Dermis microvascular lymphatic vessel endothelial cell (primary cell): ENCODE measurements at regions not wholly inside any gene's neighbourhood (a gene's known extent, or its start where the extent isn't known, plus 50 kb on each side); places are given as distances from the start of the nearest gene placed in this dataset.
A peak's percentile ranks its signal among the peaks of the same experiment; 100 is the strongest.
"Not testable (repeated sequence)": the region's sequence is repeated elsewhere in the genome, so short reads cannot be mapped to it uniquely, and the experiment has no call there.

Experiments used
- DNase-seq, 2 donors: peaks; one replicate each; pipeline versions ENCODE4 v3.0.0 to v3.0.0-alpha.2; 2010; ENCODE audit warnings: low read depth in 2 of 2

DNA sequence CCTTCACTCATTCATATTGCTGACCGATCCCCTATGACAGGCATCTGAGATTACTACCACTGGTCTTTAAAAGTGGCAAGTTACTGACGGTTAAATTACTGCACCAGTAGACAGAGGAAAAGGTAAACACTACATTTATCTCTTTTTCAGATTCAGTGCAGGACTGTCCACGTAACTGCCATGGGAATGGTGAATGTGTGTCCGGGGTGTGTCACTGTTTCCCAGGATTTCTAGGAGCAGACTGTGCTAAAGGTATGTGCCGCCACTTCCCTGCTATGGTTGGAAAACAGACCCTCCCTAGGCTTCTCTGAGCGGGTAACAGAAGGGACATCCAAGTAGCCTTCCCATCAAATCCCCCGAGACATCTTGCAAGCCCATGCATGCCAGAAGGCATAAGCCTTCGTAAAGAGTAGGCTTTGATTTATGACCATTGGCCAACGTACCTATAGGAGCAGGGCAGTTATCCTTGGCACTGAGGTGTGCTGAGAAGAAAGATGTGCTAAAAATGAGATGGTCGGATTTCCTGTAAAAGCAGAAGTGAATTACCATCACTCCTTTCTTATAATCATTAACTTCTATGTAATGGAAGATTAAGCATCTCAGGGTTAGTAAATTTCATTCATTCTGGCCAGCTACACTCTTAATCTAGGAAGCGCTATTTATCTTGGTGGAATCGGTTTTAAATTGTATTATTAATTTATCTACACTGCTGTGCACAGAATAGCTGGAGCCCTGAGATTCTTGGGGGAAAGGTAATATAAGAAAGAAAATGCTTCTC, 193.4 kb upstream of the WWC1 start:
- DNase-seq: no peak

DNA sequence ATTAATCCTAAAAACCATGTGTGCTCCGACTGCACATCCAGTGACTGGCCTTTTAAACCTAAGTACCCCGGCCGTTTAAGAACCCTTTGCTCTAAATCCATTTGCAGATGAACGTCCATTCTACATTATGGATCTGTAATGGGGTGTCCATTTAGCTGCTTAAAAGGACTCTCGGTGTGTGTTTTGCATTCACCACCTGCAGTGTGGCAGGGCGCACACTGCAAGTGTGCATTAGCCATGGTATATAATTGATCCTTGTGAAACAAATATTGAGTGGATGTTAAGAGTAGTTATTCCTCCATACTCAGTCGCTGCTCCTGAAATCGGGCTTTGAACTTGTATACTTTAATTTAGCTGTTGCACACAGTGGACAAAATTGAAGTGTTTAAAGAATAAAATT, 190.1 kb upstream of the WWC1 start:
- no peak for DNase-seq

DNA sequence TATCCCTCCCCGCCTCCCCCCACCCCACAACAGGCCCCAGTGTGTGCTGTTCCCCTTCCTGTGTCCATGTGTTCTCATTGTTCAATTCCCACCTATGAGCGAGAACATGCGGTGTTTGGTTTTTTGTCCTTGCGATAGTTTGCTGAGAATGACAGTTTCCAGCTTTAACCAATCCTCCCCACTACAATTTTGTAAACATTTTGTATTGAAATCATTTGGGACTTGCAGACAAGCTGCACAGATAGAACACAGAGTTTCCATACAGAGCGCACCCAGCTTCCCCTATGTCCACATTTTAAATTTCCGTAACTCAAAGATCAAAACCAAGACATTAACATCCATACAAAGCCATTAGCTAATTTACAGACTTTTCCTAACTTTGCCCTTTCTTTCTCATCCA, 188.4 kb upstream of the WWC1 start:
- DNase-seq: not testable (repeated sequence)

DNA sequence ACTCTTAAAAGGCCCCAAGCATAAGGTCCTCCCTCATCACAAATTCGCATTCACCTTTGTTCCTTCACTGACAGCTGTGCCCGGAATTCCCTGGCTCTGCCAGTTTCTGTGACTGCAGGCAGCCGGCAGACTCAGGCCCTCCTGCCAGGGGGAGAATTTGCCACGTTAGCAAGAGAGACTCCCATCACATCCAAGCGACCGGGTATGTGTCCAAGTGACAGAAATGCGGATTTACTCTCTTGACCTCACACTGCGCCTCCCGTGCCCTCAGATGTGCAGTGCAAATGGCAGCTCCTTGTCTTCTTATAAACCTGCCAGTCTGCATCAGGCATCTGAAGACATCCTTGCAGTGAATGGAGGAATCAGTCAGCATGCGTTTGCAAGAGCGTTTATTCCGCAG, 187.1 kb upstream of the WWC1 start:
- DNase-seq: no peak

GRCh38 chr5:168104811-168105481, 186.5 kb upstream of the WWC1 start:
- no peak for DNase-seq

GRCh38 chr5:168106008-168106761, 185.3 kb upstream of the WWC1 start:
- DNase-seq: no peak

- DNase-seq: no peak
These were observed 182.0 kb upstream of the WWC1 start for GRCh38 chr5:168109441-168109840.

- DNase-seq: no peak
These were observed 181.1 kb upstream of the WWC1 start for GRCh38 chr5:168110384-168110783.

- no peak for DNase-seq
These were observed 180.3 kb upstream of the WWC1 start for GRCh38 chr5:168110870-168111832.

- DNase-seq: peak in 1 of 2 donors; percentile 9
These were observed 176.9 kb upstream of the WWC1 start for GRCh38 chr5:168114444-168115017.

DNA sequence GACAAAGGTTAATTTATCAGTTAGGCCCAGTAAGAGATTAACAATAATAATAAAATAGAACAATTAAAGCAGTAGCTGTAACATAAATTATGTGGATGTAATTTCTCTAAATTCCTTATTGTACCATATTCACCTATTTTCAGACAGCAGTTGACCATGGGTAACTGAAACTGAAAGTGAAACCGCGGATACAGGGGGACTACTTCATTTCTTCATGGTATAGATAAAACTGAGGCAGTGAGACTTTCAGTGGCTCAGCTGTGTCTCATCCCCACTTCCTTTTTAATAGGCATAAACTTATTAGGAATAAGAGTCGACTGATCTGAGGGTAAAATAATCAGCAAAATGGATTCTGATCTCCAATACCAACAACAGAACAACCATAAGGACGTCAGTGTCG, 174.0 kb upstream of the WWC1 start:
- DNase-seq: no peak

- no peak for DNase-seq
These were observed 173.3 kb upstream of the WWC1 start for GRCh38 chr5:168118042-168118668.

GRCh38 chr5:168120401-168121137, 170.9 kb upstream of the WWC1 start:
- DNase-seq: no peak

DNA sequence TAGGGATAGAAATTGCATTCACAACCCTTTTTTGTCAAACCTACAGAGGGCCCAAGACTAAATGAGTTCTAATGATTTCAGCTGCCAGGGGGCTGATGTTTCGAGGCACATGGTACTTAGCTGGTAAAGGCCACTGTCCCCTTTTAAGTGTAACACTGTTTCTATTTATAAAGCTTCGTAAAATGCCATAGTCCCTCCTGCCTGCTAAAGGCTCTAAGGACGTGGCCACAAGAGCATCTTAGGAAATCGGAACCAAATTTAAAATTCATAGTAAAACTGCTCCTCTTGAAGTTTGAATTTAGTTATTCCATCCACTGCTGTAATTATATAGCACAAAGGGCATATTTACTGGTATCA, 170.3 kb upstream of the WWC1 start:
- no peak for DNase-seq

- DNase-seq: no peak
These were observed 167.6 kb upstream of the WWC1 start for GRCh38 chr5:168123631-168124528.

DNA sequence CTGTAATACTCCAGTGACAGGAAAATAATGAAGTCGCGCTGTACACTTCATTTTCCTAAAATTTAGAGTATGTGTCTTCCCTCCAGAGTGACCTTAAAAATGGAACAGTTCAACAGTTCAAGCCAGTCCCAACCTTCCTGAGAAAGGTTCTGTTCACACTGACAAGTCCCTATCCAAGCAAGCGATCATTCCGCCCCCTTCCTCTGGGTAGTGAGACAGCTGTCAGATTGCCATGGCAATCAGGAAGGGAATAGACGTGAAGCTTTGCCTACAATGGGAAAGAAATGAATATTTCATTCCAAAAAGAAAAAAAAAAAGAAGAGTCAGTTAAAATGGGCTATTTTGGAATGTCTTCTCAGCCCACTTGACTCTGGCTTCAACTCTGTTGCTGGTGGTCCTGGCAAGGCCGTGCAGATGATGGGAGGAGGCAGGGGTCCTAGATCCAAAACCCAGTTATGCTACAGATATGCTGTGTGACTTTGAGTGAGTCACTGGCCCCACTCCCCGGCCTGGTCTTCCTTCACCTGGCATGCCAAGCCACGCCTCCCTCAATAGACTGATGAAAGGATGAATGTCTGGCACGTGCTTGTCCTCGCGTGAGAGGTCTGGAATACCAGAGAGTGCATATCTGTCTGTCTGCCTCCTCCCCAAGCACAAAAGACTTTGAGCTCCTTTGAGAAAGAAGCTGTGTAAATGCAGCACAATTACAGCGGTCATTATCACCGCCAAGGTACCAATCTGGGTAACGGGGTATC, 165.8 kb upstream of the WWC1 start:
- DNase-seq: no peak

GRCh38 chr5:168126606-168127005, 164.8 kb upstream of the WWC1 start:
- DNase-seq: no peak

DNA sequence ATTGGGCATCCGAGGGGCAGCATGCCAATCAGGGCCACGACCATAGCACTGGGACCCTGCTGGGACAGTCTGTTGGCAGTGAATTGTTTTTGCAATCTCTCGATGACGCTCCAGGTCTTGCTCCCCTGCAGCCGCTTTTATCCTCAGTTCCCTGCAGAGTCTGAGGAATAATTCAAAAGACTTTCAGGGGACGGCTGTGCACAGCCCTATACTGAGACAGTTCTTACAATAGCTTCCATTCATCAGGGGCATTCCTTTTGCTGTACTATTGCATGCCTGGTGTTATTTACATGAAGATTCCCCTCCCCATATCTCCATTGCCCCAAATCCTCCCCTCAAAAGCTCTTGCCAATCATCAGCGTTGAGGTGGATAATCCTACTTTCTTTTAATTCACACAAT, 163.3 kb upstream of the WWC1 start:
- no peak for DNase-seq
